SU-DHL-6 (cell line): ENCODE measurements at regions not wholly inside any gene's neighbourhood (a gene's known extent, or its start where the extent isn't known, plus 50 kb on each side); places are given as distances from the start of the nearest gene placed in this dataset.

Source experiments
- H2AFZ ChIP-seq: fragments of 200-600 bp; sonication (generic); 2 replicates; pipeline ENCODE4 v1.6.1; 2014; ENCODE audit warnings: low read depth, mild to moderate bottlenecking, moderate library complexity, mixed read lengths, antibody characterized with exemption, low read length; ENCODE audit not compliant: severe bottlenecking
- H3F3A ChIP-seq: fragments of 200-600 bp; shearing (Covaris generic); 2 replicates; pipeline ENCODE4 v1.6.0; 2016; ENCODE audit warnings: antibody characterized with exemption, mild to moderate bottlenecking; ENCODE audit not compliant: insufficient read depth
- H3K27ac ChIP-seq: fragments of 200-600 bp; sonication (generic); 2 replicates; pipeline ENCODE4 v1.5.1; 2016; ENCODE audit warnings: low read depth, mild to moderate bottlenecking, low read length, moderate library complexity, mixed read lengths
- H3K27me3 ChIP-seq: fragments of 200-600 bp; sonication (generic), shearing (Covaris generic); 2 replicates; pipeline ENCODE4 v1.6.0; 2014; ENCODE audit warnings: mild to moderate bottlenecking, low read length
- H3K36me3 ChIP-seq: fragments of 200-600 bp; sonication (generic); 2 replicates; pipeline ENCODE4 v1.6.1; 2014; ENCODE audit warnings: mild to moderate bottlenecking, low read length, mixed read lengths
- H3K4me2 ChIP-seq: fragments of 300-600, 200-600 bp; shearing (Covaris generic), sonication (generic); 2 replicates; pipeline ENCODE4 v1.6.0; 2014; ENCODE audit warnings: low read length, low read depth, mild to moderate bottlenecking; ENCODE audit not compliant: poor library complexity, severe bottlenecking
- H3K4me3 ChIP-seq: fragments of 200-600 bp; sonication (generic); 2 replicates; pipeline ENCODE4 v1.5.1; 2014; ENCODE audit warnings: antibody characterized with exemption, low read length, mild to moderate bottlenecking, mixed read lengths; ENCODE audit not compliant: insufficient read depth, poor library complexity, severe bottlenecking
- H3K79me2 ChIP-seq: fragments of 200-600 bp; sonication (generic); 2 replicates; pipeline ENCODE4 v1.6.1; 2014; ENCODE audit warnings: mild to moderate bottlenecking, low read length, moderate library complexity; ENCODE audit not compliant: insufficient read depth
- H3K9ac ChIP-seq: fragments of 200-600 bp; sonication (generic); 2 replicates; pipeline ENCODE4 v1.7.0; 2014; ENCODE audit warnings: mild to moderate bottlenecking, low read length
- H3K9me2 ChIP-seq: fragments of 200-600 bp; sonication (generic); replicated peaks from 2 replicates; pipeline ENCODE4 v1.6.1; 2014; ENCODE audit warnings: low read length; ENCODE audit not compliant: insufficient read depth
- H3K9me3 ChIP-seq: fragments of 200-600 bp; sonication (generic); 2 replicates; pipeline ENCODE4 v1.6.1; 2014; ENCODE audit warnings: low read length, mixed read lengths; ENCODE audit not compliant: insufficient read depth
- H4K20me1 ChIP-seq: fragments of 200-600 bp; sonication (generic); 2 replicates; pipeline ENCODE4 v1.6.1; 2014; ENCODE audit warnings: low read depth, mild to moderate bottlenecking, antibody characterized with exemption, low read length, moderate library complexity, mixed read lengths
- CTCF ChIP-seq: fragments of 200-600 bp; sonication (generic); IDR thresholded peaks from one replicate; pipeline ENCODE4 v1.5.1; 2017; ENCODE audit warnings: antibody characterized with exemption, mild to moderate bottlenecking, low read length, moderate library complexity; ENCODE audit not compliant: insufficient read depth, poor library complexity, severe bottlenecking
- EZH2phosphoT487 ChIP-seq: fragments of 200-600 bp; sonication (generic), shearing (Covaris generic); conservative IDR thresholded peaks from 2 replicates; pipeline ENCODE4 v1.6.1; 2018; ENCODE audit warnings: mild to moderate bottlenecking, antibody characterized with exemption, low read length, moderate library complexity, mixed read lengths

- H3K27ac ChIP-seq = no peak overlapping the region
- H3K9me3 ChIP-seq = peaks cover 12% of the 10 kb centered on the region; the same call in 1 of the 2 replicates
- H3K4me2 ChIP-seq = no peak overlapping the region
- no peaks in the 10 kb centered on the region for H3F3A ChIP-seq
- no peaks in the 10 kb centered on the region for H4K20me1 ChIP-seq
- no peak overlapping the region for H2AFZ ChIP-seq
- no peaks in the 10 kb centered on the region for H3K9me2 ChIP-seq
- no peak overlapping the region for H3K9ac ChIP-seq
- H3K27me3 ChIP-seq = no peaks in the 10 kb centered on the region
- TF ChIP-seq EZH2phosphoT487 (no peak), CTCF (no peak)
- H3K4me3 ChIP-seq = no peak overlapping the region
- no peaks in the 10 kb centered on the region for H3K36me3 ChIP-seq
- no peaks in the 10 kb centered on the region for H3K79me2 ChIP-seq
Observed at GRCh38 chr2:6043238-6043637, 351.1 kb downstream of the SOX11 start.

GRCh38 chr2:6052649-6053048 lies 360.5 kb downstream of the SOX11 start:
- H3K36me3 ChIP-seq = no peaks in the 10 kb centered on the region
- no peaks in the 10 kb centered on the region for H3K9me3 ChIP-seq
- TF ChIP-seq CTCF = no peak
- TF ChIP-seq EZH2phosphoT487 = no peak
- H4K20me1 ChIP-seq = no peaks in the 10 kb centered on the region
- H3K4me2 ChIP-seq = no peak overlapping the region
- no peaks in the 10 kb centered on the region for H3K79me2 ChIP-seq
- H3K9ac ChIP-seq = no peak overlapping the region
- no peak overlapping the region for H3K27ac ChIP-seq
- no peaks in the 10 kb centered on the region for H3F3A ChIP-seq
- no peaks in the 10 kb centered on the region for H3K9me2 ChIP-seq
- no peak overlapping the region for H3K4me3 ChIP-seq
- H3K27me3 ChIP-seq = no peaks in the 10 kb centered on the region
- no peak overlapping the region for H2AFZ ChIP-seq

- no peak for TF ChIP-seq CTCF
- no peak for TF ChIP-seq EZH2phosphoT487
- H3K79me2 ChIP-seq = no peaks in the 10 kb centered on the region
Observed at GRCh38 chr2:6053743-6054142, 361.6 kb downstream of the SOX11 start.

GRCh38 chr2:6054161-6054671 lies 362.0 kb downstream of the SOX11 start:
- Histone ChIP-seq H3K9ac (no peak overlapping the region), H3K9me3 (no peaks in the 10 kb centered on the region), H2AFZ (no peak overlapping the region), H3K27ac (no peak overlapping the region), H3K4me3 (no peak overlapping the region), H3K27me3 (no peaks in the 10 kb centered on the region), H3K4me2 (no peak overlapping the region), H3K79me2 (no peaks in the 10 kb centered on the region), H3K9me2 (no peaks in the 10 kb centered on the region), H4K20me1 (no peaks in the 10 kb centered on the region), H3F3A (no peaks in the 10 kb centered on the region), H3K36me3 (no peaks in the 10 kb centered on the region)
- TF ChIP-seq EZH2phosphoT487 (no peak), CTCF (no peak)

More at GRCh38 chr2:6053743-6054142, 361.6 kb downstream of the SOX11 start:
- H3F3A ChIP-seq = no peaks in the 10 kb centered on the region
- no peak overlapping the region for H3K4me3 ChIP-seq
- no peaks in the 10 kb centered on the region for H3K27me3 ChIP-seq
- H3K9me2 ChIP-seq = no peaks in the 10 kb centered on the region
- no peaks in the 10 kb centered on the region for H3K9me3 ChIP-seq
- no peak overlapping the region for H3K4me2 ChIP-seq
- no peak overlapping the region for H3K27ac ChIP-seq
- no peaks in the 10 kb centered on the region for H4K20me1 ChIP-seq
- H3K36me3 ChIP-seq = no peaks in the 10 kb centered on the region
- no peak overlapping the region for H2AFZ ChIP-seq
- H3K9ac ChIP-seq = no peak overlapping the region
